ENCODE measurements at regions not wholly inside any gene's neighbourhood (a gene's known extent, or its start where the extent isn't known, plus 50 kb on each side); places are given as distances from the start of the nearest gene placed in this dataset.
"Not testable (repeated sequence)": the region's sequence is repeated elsewhere in the genome, so short reads cannot be mapped to it uniquely, and the experiment has no call there.

GRCh38 chr1:173257805-173258204 lies 50.7 kb upstream of the TNFSF4 start:
- ATAC-seq (no peak), DNase-seq (ENCODE audit: missing footprints) (no peak)
- intact Hi-C loops (cut with DNase I): loop anchor here (10.0 kb wide), 1 partner anchor 137 kb away; no protein-coding TSS in a partner anchor

- intact Hi-C loops (cut with DNase I): loop anchor here (10.0 kb wide), 1 partner anchor 136 kb away; no protein-coding TSS in a partner anchor
Measured at GRCh38 chr1:173258479-173259264, 51.5 kb upstream of the TNFSF4 start.

GRCh38 chr1:173260329-173260728 lies 53.2 kb upstream of the TNFSF4 start:
- DNase-seq (ENCODE audit: missing footprints); ATAC-seq; intact Hi-C loops (cut with DNase I): not testable (repeated sequence)

More at GRCh38 chr1:173258479-173259264, 51.5 kb upstream of the TNFSF4 start:
- ATAC-seq (no peak), DNase-seq (ENCODE audit: missing footprints) (no peak)

GRCh38 chr1:173266841-173267240 lies 59.7 kb upstream of the TNFSF4 start:
- intact Hi-C loops (cut with DNase I): no loop called here
- no peak for DNase-seq (ENCODE audit: missing footprints)
- ATAC-seq: no peak

GRCh38 chr1:173267453-173267945 lies 60.4 kb upstream of the TNFSF4 start:
- no peak for ATAC-seq
- intact Hi-C loops (cut with DNase I): no loop called here
- no peak for DNase-seq (ENCODE audit: missing footprints)

GRCh38 chr1:173268261-173268660 lies 61.1 kb upstream of the TNFSF4 start:
- DNase-seq (ENCODE audit: missing footprints) (no peak), ATAC-seq (no peak)
- intact Hi-C loops (cut with DNase I): no loop called here

GRCh38 chr1:173268786-173269277 lies 61.7 kb upstream of the TNFSF4 start:
- DNase-seq (ENCODE audit: missing footprints) (no peak), ATAC-seq (no peak)
- intact Hi-C loops (cut with DNase I): no loop called here

GRCh38 chr1:173269490-173270230 lies 62.5 kb upstream of the TNFSF4 start:
- no peak for ATAC-seq
- intact Hi-C loops (cut with DNase I): no loop called here

GRCh38 chr1:173270243-173270642 lies 63.1 kb upstream of the TNFSF4 start:
- ATAC-seq: no peak
- DNase-seq (ENCODE audit: missing footprints): no peak
- intact Hi-C loops (cut with DNase I): no loop called here

More at GRCh38 chr1:173269490-173270230, 62.5 kb upstream of the TNFSF4 start:
- no peak for DNase-seq (ENCODE audit: missing footprints)

GRCh38 chr1:173271021-173271420 lies 63.9 kb upstream of the TNFSF4 start:
- intact Hi-C loops (cut with DNase I); DNase-seq (ENCODE audit: missing footprints); ATAC-seq: not testable (repeated sequence)

GRCh38 chr1:173275496-173275895 lies 68.4 kb upstream of the TNFSF4 start:
- ATAC-seq (no peak), DNase-seq (ENCODE audit: missing footprints) (no peak)
- intact Hi-C loops (cut with DNase I): no loop called here

GRCh38 chr1:173276922-173277800 lies 70.0 kb upstream of the TNFSF4 start:
- ATAC-seq (no peak), DNase-seq (ENCODE audit: missing footprints) (no peak)
- intact Hi-C loops (cut with DNase I): no loop called here

GRCh38 chr1:173280899-173281660 lies 73.9 kb upstream of the TNFSF4 start:
- intact Hi-C loops (cut with DNase I): no loop called here
- ATAC-seq (no peak), DNase-seq (ENCODE audit: missing footprints) (no peak)

- DNase-seq (ENCODE audit: missing footprints): no peak
- ATAC-seq: no peak
- intact Hi-C loops (cut with DNase I): no loop called here
Measured at GRCh38 chr1:173285048-173285447, 77.9 kb upstream of the TNFSF4 start.

- no peak for ATAC-seq
- intact Hi-C loops (cut with DNase I): no loop called here
Measured at GRCh38 chr1:173287785-173288184, 80.7 kb upstream of the TNFSF4 start.

GRCh38 chr1:173293756-173294155 lies 86.6 kb upstream of the TNFSF4 start:
- intact Hi-C loops (cut with DNase I): no loop called here
- ATAC-seq (no peak), DNase-seq (ENCODE audit: missing footprints) (no peak)

More at GRCh38 chr1:173287785-173288184, 80.7 kb upstream of the TNFSF4 start:
- no peak for DNase-seq (ENCODE audit: missing footprints)

- no peak for DNase-seq (ENCODE audit: missing footprints)
- intact Hi-C loops (cut with DNase I): no loop called here
- ATAC-seq: no peak
Measured at GRCh38 chr1:173294843-173295242, 87.7 kb upstream of the TNFSF4 start.

- DNase-seq (ENCODE audit: missing footprints): no peak
- ATAC-seq: no peak
- intact Hi-C loops (cut with DNase I): no loop called here
Measured at GRCh38 chr1:173295391-173295790, 88.3 kb upstream of the TNFSF4 start.
